ENCODE measurements at regions not wholly inside any gene's neighbourhood (a gene's known extent, or its start where the extent isn't known, plus 50 kb on each side); places are given as distances from the start of the nearest gene placed in this dataset.

DNA sequence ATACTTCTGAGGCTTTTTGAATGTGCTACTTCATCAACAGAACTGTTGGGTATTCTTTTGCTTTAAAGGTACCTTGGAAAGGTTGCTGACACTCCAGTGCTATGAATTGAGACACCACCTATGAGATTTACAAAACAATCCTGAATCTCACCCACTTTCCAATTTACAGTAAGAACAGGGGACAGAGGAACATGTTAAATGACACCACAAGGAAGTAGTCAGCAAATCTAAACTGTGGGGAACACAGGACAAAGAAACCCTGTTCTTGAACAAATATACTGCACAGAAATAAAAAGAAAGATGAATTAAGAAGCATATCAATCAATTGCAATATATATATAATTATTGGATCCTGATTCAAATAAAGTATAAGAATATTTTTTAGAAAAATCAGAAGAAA, 216.7 kb upstream of the ARID1B start:
- no peak for DNase-seq

DNA sequence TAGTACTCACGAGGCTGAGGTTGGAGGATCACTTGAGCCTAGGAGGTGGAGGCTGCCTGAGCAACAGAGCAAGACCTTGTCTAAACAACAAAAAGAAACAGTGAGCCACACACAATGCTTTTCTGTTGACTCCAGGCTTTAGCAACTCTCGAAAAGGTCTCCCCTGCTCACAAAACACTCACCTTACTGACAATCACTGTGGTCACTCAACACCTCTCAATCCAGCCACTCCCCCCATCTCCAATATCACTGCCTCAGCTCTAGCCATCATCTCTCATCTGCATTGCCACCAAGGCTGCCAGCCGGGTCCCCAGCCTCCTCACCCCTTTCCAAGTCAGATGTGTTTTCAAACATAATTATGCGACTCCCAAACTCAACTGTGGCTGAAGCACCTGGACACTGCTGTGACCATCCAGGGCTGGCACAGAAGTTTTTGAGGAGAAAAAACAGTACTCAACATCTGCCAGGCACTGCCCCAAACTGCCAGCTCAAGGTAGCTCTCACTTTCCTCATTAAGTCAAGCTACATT, 218.0 kb upstream of the ARID1B start:
- DNase-seq, result peak; percentile 18

DNA sequence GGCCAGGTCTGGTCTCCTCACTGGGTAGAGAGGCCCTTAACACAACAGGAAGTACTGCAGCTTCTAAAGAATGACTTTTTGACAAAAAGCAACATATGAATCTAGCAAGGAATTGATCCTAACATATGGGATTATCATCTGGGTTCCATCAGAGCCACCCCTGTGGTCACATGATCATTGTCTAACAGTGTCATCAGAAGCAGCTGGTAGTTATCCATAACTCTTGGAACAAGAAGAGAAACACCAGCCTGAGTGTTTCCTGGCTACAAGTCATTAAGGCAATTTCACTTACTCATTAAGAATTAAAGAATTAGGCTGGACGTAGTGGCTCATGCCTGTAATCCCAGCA, 219.3 kb upstream of the ARID1B start:
- DNase-seq, result no peak

DNA sequence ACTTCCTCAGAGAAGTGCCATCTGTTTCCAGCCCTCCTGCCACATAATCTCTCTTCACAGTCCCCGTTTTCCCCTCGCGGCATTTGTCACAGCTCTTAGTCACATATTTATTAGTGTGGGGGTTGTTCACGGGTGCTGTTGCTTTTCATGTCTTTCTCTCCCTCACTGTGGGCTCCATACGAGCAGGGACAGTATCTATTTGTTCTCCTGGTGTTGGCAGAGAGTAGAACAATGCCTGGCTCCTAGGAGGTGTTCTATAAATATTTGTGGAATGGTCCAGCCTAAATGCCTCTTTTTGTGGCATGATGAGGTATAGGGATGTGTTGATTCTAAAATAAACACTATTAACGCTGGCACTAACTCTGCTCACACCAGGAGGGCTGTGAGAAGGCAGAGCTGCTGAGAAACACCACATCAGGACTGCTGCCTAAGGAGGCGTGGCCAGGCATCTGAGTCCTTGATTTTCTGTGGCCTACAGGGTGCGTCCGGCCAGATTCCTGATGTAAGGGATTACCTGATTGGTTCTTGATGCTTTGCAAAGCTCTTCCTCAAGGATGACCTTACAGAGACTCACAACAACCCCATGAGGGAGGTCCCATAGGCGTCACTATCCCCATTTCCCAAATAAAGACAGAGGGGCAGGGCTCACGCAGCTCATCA, 219.8 kb upstream of the ARID1B start:
- DNase-seq, result peak; percentile 94

DNA sequence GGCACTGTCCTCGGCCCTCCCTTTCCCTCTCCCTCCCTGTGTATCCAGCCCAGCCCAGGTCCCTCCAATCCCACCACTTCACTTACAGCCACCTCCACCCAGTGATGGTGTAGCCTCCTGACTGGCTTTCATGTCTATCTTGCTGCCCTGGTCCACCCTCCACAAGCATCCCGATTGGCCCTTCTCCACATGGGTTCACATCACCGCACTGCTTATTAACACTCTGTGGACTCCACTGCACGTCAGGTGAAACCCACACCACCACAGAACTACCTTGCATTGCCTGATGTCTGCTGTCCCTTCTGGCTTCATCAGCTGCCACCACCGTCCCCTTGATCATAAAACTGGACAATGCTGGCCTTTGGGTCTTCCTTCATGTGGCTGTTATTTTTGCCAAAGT, 220.4 kb upstream of the ARID1B start:
- DNase-seq, result no peak

DNA sequence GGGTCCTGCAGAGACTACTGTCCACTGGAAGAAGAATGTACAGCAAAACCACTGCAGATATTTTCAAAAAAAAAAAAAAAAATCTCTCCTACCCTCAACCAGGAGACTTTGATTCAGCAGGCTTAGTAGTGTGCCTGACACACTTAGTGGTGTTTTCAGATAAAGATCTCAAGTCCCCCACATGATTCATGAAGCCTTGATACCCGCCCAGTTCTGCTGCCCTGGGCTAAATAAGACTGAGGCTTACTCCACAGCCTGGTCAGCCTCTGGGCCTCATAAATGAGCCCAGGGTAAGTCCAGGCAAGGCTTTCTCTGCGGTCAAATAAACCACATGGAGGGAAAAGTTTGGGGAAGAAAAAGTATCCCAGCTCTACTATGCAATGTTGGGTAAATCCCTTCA, 222.1 kb upstream of the ARID1B start:
- no peak for DNase-seq

DNA sequence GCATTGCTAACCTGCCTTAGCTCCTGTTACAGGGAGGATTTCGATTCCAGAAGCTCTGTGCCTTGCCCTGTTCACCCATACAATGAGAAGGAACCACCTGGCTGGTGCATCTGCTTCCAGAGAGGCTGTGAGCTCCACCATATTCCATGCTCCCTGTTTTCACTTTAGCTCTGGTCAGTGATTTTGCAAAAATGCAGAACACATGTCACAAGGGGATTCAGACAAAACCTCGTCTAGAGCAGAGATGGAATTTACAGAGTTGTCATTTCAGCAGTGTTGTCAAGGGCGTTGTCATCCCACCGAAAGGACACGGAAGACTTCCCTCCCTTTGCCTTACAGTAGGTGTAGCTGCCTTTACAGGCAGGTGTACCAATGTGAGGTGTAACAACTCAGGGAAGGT, 223.0 kb upstream of the ARID1B start:
- no peak for DNase-seq

DNA sequence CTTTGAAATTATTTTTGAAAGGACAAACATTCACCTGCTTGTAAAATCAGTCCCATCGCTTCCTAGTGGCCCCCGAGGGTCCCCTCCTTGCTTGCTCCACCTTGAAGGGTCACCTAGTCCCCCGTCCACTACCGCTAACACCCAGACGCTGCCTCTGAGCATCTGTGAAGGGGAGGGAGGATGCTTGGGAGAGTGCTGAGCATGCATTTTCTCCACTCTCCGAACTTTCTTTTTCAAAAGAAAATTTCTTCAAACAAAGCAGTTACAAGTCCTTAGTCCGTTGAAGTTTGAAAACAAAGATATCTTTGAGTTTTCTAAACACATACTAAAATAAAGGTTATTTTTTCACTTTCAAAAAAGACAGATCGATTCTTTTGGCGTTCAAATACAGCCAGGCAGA, 224.3 kb upstream of the ARID1B start:
- DNase-seq, result no peak

DNA sequence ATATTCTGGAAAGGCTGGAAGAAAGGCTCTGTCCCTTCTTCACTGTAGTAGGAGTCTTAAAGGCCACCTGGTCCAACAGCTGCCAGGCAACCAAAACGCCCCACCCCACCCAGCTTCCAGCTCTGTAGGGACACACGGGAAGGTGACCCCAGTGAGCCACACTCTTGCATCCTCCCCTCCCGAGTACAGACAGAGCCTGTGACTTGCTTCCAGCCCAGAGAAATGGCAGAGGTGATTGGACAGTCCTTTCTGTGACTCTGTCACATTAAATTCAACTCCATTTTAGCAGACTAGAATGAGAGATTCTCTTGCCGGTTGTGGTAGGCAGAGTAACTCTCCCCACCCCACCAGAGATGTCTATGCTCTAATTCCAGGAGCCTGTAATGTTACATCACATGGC, 226.2 kb upstream of the ARID1B start:
- DNase-seq, result no peak

DNA sequence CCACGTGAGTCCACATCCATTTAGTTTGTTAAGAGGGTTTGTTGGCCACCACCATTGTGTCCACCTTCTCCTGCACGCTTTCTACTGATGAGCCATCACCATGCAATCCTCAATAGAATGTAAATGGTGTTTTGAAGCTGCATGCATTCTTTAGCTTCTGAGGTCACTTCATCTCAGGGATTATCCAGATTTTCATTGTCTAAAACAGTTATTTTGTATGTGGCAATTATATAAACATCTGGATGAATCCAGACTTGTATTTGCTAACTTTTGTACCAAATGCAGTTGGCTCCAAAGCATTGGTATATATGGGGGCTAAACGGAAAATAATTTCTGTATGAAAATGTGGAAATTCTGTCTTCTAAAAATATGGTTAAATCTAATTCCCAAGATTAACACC, 231.2 kb upstream of the ARID1B start:
- no peak for DNase-seq

DNA sequence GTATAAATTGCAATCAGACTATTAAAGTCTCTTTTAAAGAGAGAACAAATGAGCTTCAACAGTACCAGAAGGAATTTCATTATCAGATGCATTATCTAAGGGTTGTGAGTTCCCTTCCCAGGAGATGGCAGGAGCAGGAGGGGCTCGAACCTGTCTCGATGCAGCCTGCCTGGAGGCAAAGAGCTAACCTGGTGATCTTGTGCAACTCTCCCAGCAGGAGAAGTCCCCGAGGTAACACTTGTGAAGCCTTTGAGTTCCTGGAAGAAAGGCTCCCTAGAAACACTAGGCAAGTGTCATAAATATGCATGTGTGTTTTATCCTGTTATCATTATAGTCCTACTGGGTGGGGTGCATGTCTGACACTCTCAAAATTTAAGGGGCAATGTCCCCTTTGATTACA, 232.2 kb upstream of the ARID1B start:
- no peak for DNase-seq

DNA sequence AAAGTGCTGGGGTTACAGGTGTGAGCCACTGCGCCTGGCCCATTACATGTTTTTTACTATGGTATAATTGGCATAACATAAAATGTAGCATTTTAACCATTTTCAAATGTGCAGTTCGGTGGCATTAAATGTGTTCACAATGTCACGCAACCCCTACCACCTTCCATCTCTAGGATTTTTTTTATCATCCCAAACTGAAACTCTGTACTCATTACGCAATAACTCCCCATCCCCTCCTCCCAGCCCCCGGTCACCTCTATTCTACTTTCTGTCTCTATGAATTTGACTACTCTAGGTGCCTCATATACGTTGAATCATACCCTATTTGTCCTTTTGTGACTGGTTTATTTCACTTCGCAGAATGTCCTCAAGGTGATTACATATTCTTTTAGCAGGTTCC, 233.1 kb upstream of the ARID1B start:
- DNase-seq, result no peak

DNA sequence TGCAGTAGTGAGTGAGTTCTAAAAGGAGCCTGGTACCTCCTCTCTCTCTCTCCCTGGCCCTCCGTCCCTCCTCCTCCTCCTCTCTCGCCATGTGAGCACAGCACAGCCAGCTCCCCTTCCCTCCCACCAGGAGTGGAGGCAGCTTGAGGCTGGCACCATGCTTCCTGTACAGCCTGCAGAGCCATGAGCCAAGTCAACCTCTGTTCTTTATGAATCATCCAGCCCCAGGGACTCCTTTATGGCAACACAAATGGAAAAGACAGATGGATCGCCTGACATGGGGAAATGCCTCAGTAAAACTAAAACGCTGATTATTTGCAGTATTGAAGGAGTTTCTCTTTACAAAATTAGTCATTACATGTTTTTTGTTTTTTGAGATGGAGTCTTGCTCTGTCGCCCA, 233.7 kb upstream of the ARID1B start:
- DNase-seq, result no peak

DNA sequence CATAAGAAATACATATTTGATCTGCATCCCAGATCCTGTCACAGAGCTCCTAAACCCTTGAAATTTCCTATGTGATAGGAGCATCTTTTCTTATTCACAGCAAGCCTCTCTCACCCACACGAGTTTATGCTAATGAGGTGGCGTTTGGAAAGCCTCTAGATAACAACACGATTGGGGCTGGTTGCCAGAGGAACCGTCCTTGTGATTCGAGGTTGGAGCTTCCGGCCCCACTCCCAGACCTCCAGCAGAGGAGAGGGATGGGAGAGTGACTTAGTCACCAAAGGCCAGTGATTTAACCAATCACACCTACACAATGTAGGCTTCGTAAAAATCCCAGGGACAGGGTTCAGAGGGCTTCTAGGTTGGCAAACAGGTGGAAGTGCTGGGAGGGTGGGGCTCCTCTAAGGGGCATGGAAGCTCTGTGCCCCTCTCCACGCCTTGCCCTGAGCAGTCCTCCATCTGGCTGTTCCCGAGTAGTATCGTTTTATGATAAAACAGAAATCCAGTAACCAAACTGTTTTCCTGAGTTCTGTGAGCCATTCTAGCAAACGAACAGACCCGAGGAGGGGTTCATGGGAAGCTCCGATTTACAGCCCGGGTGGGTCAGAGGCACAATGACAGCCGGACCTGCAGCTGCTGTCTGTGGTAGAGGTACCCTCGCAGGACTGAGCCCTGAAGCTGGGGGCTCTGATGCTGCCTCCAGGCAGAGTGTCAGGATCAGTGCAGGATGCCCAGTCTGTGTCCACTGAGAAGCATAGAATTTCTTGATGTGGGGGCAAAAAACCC, 238.1 kb upstream of the ARID1B start:
- DNase-seq, result no peak

DNA sequence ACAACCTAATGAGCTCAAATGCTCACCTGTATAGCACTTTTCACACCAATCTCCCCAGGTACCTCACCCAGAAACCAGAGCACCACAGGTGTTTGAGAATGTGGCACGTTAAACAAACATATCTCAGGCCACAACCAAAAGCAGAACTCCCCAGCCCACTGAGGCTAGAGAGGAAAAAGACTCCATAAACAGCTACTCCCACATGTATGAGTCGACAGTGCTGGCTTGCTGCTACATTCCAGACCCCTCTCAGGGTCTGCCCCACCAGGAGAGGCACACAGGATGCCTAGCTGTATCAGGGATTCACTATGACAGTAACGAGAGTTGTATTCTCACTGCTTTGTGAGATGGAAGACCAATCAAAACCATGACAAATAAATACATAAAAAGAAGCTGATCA, 242.6 kb upstream of the ARID1B start:
- DNase-seq, result no peak

DNA sequence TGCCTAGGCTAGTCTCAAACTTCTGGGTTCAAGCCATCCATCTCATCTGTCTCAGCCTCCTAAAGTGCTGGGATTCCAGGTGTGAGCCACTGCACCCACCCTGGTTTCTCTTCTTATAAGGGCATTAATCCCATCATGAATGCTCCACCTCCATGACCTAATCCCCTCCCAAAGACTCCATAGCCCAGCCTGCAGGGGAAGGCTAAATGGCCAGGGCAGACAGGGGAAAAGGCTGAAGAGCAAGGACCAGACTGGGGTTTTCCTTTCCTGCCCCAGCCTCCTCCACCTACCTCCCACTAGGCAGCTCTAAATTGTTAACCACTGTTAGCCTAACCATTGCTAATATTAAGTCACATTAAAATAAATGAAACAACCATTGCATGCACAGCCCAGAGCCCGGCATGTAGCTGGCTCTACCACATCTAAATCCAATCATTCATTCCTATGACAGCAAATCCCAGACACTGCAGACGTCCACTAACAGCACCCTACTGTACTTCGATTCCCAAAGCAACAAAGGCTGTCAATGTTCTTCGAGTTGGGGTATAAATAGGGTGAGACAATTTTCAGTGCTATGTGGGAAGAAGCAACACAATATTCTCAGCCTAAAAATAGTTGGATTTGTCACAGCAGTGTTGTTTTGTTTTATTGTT, 243.2 kb upstream of the ARID1B start:
- no peak for DNase-seq

DNA sequence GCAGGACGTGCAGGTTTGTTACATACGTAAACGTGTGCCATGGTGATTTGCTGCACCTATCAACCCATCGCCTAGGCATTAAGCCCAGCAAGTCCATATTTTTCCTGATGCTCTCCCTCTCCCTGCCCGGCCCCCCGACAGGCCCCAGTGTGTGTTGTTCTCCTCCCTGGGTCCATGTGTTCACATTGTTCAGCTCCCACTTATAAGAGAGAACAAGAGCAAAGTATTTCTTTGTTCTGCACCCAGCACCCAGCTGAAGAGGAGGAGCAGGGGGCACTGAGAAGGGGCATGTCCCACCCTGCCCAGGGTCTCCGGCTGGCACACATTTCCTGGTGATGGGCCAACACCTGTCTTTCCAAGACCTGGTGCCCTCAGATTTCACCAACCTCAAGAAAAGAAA, 251.1 kb upstream of the ARID1B start:
- no peak for DNase-seq

DNA sequence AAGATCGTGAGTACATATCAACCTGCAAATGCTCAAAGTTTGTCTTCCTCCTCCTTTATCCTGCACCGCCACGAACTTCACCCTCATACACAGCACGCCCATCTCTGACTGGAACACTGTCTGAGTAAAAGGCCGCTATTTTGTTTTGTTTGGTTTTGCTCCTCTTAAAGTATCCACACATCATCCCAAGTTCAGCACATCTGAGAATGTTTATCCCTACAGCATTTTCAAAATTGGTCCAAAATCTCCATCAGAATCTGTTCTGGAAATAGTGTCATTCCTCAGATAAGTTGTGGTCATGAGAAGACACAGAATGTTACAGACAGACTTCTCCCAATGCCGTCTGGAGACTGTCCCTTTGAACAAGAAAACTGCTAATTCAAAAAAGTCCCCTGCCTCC, 251.6 kb upstream of the ARID1B start:
- no peak for DNase-seq

DNA sequence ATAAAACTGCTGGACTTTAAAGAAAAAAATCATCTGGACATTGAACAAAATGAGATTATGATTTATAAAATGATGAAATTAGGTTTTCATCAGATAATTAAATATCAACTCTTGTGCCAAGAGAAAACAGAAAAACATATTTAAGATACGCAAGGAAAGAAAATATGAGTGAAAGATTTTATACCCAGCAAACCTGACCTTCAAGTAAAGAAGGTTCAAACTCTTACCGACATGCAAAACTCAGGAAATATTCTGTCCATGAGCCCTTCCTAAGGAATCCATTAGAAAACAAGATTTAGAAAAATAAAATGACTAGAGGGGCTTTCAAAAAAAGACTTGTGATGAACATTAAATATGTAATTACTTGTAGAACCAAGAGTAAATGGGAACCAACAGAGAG, 257.2 kb upstream of the ARID1B start:
- no peak for DNase-seq

DNA sequence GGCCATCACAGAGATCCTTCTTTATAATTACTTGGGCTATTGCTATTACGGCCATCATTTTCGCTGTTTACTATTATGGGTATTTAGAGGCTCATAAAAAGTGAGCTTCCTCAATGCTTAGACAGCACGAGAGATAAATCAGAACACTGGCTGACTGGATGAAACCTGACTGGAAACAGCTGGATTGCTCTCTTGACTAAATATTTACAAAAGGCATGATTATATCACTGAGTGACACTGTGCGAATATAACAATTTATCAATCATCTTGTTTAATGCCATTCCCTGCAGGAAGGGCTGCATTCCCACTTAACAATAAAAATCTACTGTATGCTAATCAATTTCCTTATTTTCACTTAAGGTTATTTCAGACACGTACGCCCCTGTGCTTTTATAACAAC, 260.1 kb upstream of the ARID1B start:
- DNase-seq, result no peak

DNA sequence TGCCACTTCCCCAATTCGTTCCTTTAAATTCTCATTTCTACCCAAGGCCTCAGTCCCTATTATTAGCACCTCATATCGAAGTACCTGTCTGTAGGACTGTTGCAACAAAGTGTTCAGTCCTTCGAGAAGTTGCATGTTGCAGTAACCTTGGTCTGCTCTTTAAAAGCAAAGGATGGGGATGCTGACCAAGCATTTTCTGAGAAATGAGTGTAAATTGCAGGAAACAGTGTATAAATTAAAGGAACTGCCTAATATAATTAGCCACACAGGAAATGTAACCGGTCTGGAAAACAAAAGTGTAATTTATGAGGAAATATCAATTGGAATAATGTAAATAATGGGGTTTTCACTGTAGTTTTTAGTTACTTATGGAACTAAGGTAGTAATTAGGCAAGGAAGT, 261.9 kb upstream of the ARID1B start:
- DNase-seq, result no peak

DNA sequence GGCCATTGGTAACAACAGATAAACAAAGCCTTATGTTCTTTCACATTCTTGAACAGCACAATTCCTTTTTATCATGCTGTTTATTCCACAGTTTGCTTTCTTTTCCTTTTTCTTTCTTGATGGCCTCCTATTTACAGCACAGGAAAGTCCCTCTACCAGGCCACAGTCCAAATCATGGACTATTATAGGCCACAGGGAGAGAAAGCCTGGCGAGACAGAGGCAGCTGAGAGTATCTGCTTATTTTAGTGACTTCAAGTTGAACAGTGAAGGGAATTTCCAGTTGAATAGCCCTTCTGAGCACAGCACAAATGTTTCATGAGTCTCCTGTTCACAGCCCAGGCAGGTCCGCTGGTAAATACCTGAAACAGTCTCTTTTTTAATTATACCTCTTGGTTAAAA, 263.7 kb upstream of the ARID1B start:
- DNase-seq, result no peak

DNA sequence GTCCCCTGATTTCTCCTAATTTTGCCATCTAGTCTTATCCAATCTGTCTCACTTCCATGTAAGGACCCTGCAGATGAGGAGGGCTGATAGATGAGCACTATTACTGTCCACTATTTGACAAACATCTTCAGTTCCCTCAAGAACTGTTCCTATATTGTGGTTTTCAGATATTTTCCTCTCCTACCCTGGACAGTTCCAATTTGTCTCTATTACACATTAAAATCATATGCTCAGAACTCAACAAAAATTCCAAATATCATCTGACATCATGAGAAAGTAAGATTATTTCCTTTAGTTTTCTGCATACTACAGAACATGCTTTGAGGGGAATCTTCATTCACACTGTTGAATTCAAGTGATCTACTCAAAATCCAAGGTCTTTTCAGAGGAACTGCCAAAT, 265.6 kb upstream of the ARID1B start:
- DNase-seq, result no peak

DNA sequence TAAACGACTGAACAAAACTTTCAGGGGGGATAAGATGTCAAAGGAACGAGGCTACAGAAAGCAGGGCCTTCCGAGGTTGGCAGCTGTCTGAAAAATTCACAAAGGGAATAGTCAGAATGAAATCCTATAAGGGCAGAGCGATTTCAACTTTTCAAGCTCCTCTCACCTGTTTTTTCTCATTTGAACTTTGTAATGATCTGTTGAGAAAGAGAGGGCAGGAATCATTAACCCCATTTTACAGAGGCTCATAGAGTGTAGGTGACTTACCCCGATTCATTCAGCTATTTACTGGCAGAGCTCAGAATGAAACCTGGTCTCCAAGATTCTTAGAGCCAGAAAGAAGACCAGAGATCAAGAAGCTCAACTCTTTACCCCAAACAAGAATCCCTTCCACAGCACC, 266.1 kb upstream of the ARID1B start:
- DNase-seq, result no peak

Measured in NCI-H2029 (cell line).